BLaER1 treated with 17β-estradiol and CSF1 and Interleukin-3, amounts not matched to agents 10 nM and 100 nM (cell line): ENCODE measurements at regions not wholly inside any gene's neighbourhood (a gene's known extent, or its start where the extent isn't known, plus 50 kb on each side); places are given as distances from the start of the nearest gene placed in this dataset.

Experiments
- H3K27ac ChIP-seq, 11 experiments: shearing (Covaris generic); formaldehyde crosslinking; 2 replicates each; pipeline ENCODE4 v1.8.1; 2022
- H3K27me3 ChIP-seq, 11 experiments: shearing (Covaris generic); formaldehyde crosslinking; 2 replicates each; pipeline ENCODE4 v1.8.1; 2022
- H3K36me3 ChIP-seq, 11 experiments: shearing (Covaris generic); formaldehyde crosslinking; 2 replicates each; pipeline ENCODE4 v1.8.1; 2022
- H3K4me1 ChIP-seq, 10 experiments: shearing (Covaris generic); formaldehyde crosslinking; 2 replicates each; pipeline ENCODE4 v1.8.1; 2022
- H3K4me2 ChIP-seq, 11 experiments: shearing (Covaris generic); formaldehyde crosslinking; 2 replicates each; pipeline ENCODE4 v1.8.1; 2022
- H3K4me3 ChIP-seq, 10 experiments: shearing (Covaris generic); formaldehyde crosslinking; 2 replicates each; pipeline ENCODE4 v1.8.1; 2022
- H3K9ac ChIP-seq, 11 experiments: shearing (Covaris generic); formaldehyde crosslinking; 2 replicates each; pipeline ENCODE4 v1.8.1; 2022
- H3K9me3 ChIP-seq, 11 experiments: shearing (Covaris generic); formaldehyde crosslinking; replicated peaks in 1 of 11; 2 replicates each; pipeline ENCODE4 v1.8.1; 2022
- H4K20me1 ChIP-seq, 11 experiments: shearing (Covaris generic); formaldehyde crosslinking; 2 replicates each; pipeline ENCODE4 v1.8.1; 2022
- Cebpa-rat ChIP-seq, 11 experiments: shearing (Covaris generic); IDR thresholded peaks; 2 replicates each; pipeline ENCODE4 v1.8.1; 2022

DNA sequence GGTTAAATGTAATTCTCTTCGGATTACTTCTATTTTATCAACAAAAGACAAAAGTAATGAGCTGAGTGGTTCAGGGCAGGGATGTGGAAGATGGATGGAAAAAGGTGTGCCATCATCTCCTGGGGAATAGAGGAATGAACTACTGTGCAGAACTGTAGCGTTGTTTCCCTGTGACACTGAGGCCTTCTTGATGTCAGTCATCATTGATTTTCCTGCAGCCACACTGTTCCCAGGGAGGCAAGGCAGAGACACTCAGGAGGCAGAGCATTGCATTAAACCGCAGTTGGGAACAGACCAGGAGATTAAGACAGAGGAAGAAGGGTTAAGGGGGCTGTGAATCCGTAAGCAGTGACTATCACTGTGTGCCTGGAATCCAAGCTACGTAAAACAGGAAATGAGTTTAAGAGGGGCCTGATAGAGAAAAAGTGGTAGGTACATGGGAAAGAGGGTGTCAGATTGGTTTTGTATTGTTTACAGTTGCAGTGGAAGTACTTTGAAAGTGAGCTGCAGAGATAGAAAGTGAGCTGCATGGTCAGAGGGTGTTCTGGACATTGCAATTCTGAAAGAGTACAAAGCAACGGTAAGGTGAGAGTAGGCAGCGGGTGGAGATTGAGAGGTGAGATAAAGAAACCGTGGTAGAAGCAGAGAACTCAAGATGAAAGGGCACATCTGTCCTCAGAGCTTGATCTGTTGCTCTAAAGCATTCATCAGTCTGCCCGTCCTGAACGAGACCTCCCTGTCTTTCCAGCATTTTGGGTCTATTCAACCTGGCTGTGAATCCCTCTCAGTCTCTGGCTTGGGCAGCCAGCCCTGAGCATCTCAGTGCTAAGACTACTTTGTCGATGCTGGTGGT is 793.4 kb upstream of the CELF4 start:
- TF ChIP-seq Cebpa-rat (IDR thresholded peaks at IDR 0.05): no peak
- H3K27me3 ChIP-seq: no peaks in the 10 kb centered on the region
- no peak overlapping the region for H3K4me3 ChIP-seq
- H4K20me1 ChIP-seq: no peaks in the 10 kb centered on the region
- no peak overlapping the region for H3K4me2 ChIP-seq
- no peak overlapping the region for H3K27ac ChIP-seq
- H3K36me3 ChIP-seq: no peaks in the 10 kb centered on the region
- H3K4me1 ChIP-seq: peaks cover 0 to 13% (median 0%) of the 10 kb centered on the region in 10 experiments; a peak in 4 of 20 replicates
- peaks cover 0 to 26% (median 0%) of the 10 kb centered on the region in 11 experiments; a peak in 7 of 22 replicates for H3K9me3 ChIP-seq
- H3K9ac ChIP-seq: no peak overlapping the region

DNA sequence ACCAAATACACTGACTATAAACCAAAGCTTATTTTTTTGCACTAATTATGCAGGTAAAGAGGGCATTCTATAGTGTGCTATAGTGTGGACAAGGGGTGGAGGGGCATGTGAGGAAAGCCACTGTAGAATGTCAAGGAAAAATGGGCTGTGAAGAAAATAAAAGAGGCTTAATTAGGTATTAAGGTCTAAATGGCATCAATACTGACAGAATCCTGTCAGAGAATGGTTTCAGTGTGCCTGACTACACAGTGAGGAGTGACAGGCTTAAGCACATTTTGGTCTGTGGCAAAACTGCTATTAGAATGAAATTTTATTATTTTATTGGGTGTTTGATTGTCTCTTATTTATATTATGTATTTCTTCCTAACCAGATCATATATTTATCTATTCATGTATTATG is 787.6 kb upstream of the CELF4 start:
- Histone ChIP-seq H3K9me3 (peaks cover 0 to 17% (median 0%) of the 10 kb centered on the region in 11 experiments; a peak in 4 of 22 replicates), H3K9ac (no peak overlapping the region), H3K4me1 (peaks cover 0 to 13% (median 0%) of the 10 kb centered on the region in 10 experiments; a peak in 4 of 20 replicates), H3K36me3 (no peaks in the 10 kb centered on the region), H4K20me1 (no peaks in the 10 kb centered on the region), H3K4me3 (no peak overlapping the region), H3K4me2 (no peak overlapping the region), H3K27me3 (no peaks in the 10 kb centered on the region), H3K27ac (no peak overlapping the region)
- TF ChIP-seq Cebpa-rat (IDR thresholded peaks at IDR 0.05): no peak

DNA sequence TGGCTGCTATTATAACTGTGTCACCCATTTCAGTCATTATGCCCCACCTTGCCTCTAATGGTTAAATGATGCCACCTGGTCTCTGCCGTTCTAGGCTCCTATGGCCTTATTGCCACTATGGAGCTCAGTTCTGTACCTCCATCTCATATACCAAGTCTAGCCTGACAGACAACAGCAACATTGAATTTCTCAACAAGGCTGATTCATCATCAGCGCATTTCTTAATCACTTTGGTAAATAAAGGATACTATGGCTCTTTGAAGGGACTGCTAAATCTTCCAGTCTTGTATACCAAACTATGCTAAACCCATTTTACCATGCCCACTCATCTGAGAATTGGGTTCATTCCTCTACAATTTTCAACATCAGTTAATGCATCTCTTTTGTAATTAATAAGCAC is 784.5 kb upstream of the CELF4 start:
- Histone ChIP-seq H3K4me2 (no peak overlapping the region), H3K4me3 (no peak overlapping the region), H4K20me1 (no peaks in the 10 kb centered on the region), H3K36me3 (no peaks in the 10 kb centered on the region), H3K27me3 (no peaks in the 10 kb centered on the region), H3K9ac (no peak overlapping the region), H3K4me1 (peaks cover 0 to 1% (median 0%) of the 10 kb centered on the region in 10 experiments; a peak in 3 of 20 replicates), H3K27ac (no peak overlapping the region), H3K9me3 (peaks cover 0 to 20% (median 5%) of the 10 kb centered on the region in 11 experiments; a peak in 9 of 22 replicates)
- no peak for TF ChIP-seq Cebpa-rat (IDR thresholded peaks at IDR 0.05)

DNA sequence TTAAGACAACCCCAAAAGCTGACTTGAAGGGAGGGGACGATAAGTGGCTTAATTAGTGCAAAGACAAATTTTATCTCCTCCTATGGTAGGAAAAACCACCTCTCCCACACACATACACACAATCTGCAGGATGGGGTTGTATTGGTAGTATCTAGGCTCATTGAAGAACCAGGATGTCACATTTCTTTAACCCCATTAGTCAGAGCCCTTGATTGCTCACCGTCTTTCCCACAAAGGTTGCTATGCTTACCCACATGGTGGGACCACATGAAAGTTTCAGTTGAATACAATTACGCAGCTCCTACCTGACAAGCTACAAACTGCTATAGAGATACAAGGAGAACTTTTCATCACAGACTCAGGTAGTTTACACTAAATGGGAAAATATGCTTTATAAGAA is 765.0 kb upstream of the CELF4 start:
- Histone ChIP-seq H3K4me1 (no peaks in the 10 kb centered on the region; a peak in 1 of 20 replicates), H3K9ac (no peak overlapping the region), H3K36me3 (no peaks in the 10 kb centered on the region), H3K27ac (no peak overlapping the region), H3K27me3 (no peaks in the 10 kb centered on the region), H3K4me3 (no peak overlapping the region), H3K4me2 (no peak overlapping the region), H3K9me3 (no peaks in the 10 kb centered on the region), H4K20me1 (no peaks in the 10 kb centered on the region)
- no peak for TF ChIP-seq Cebpa-rat (IDR thresholded peaks at IDR 0.05)

DNA sequence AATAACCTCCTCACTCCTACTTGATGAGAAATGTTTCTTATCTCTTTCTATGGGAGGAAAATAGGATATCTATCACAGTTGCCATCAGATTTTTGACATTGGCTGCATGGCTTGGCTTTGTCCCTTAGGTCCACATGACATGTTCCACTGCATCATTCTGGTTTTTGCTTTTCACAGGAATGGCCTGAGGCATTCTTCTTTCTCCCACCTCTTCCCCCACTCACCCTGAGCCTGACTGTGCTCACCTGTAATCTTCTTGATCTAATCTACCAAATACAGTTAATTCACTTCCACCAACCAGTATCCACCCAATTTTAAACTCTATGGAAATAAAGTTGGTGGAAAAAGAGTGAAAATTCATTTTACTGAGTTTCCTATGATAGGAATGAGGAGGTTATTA is 763.5 kb upstream of the CELF4 start:
- no peaks in the 10 kb centered on the region for H3K36me3 ChIP-seq
- no peaks in the 10 kb centered on the region for H3K27me3 ChIP-seq
- no peak overlapping the region for H3K27ac ChIP-seq
- 0 out of 22 replicates have a peak, but pooled peaks cover 0 to under 1% (median 0%) of the 10 kb centered on the region in 11 experiments for H3K9me3 ChIP-seq
- H3K4me2 ChIP-seq: no peak overlapping the region
- H4K20me1 ChIP-seq: no peaks in the 10 kb centered on the region
- no peaks in the 10 kb centered on the region for H3K4me1 ChIP-seq
- no peak overlapping the region for H3K9ac ChIP-seq
- TF ChIP-seq Cebpa-rat (IDR thresholded peaks at IDR 0.05): no peak
- H3K4me3 ChIP-seq: no peak overlapping the region

DNA sequence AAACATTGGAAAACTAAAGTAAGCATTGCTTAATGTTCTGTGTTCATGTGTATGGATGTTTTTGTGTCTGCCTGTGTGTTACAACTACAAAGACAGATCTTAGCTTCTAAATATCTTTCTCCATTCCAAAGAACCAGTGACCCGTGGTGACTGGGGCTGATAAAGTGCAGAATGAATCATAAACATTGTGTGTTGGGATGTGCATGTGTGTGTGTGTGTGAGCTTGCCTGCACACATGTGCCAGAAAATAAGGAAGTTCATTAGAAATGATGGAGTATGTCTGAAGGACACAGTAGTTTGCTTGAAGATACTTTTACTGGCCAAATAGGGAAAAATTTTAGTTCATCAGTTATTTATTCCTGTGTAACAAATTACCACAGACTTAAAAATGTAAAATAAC is 756.6 kb upstream of the CELF4 start:
- no peak overlapping the region for H3K9ac ChIP-seq
- TF ChIP-seq Cebpa-rat (IDR thresholded peaks at IDR 0.05): no peak

DNA sequence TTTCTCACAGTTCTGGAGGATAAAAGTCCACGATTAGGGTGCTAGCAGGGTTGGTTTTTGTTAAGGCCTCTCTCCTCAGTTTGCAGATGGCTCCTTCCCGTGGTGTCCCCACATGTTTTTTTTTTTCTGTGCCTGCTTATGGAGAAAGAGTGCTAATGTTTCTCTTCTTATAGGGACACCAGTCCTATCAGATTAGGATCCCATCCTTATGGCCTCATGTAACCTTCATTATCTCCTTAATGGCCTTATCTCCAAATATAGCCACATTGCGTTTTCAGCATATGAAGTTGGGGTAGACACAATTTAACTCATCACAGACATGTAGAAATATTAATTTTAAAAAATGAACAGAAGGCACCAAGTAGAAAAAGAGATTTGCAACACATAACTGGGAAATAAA is 755.7 kb upstream of the CELF4 start:
- Histone ChIP-seq H4K20me1 (no peaks in the 10 kb centered on the region), H3K27me3 (no peaks in the 10 kb centered on the region), H3K4me2 (no peak overlapping the region), H3K27ac (no peak overlapping the region), H3K4me1 (no peaks in the 10 kb centered on the region), H3K9me3 (peaks cover 0 to 7% (median 0%) of the 10 kb centered on the region in 11 experiments; a peak in 2 of 22 replicates), H3K9ac (no peak overlapping the region), H3K4me3 (no peak overlapping the region), H3K36me3 (no peaks in the 10 kb centered on the region)
- TF ChIP-seq Cebpa-rat (IDR thresholded peaks at IDR 0.05): no peak

More for the DNA sequence above, 756.6 kb upstream of the CELF4 start:
- no peak overlapping the region for H3K4me2 ChIP-seq
- H3K36me3 ChIP-seq: no peaks in the 10 kb centered on the region
- peaks cover 0 to 4% (median 0%) of the 10 kb centered on the region in 11 experiments; a peak in 2 of 22 replicates for H3K9me3 ChIP-seq
- no peaks in the 10 kb centered on the region for H3K4me1 ChIP-seq
- no peaks in the 10 kb centered on the region for H4K20me1 ChIP-seq
- no peaks in the 10 kb centered on the region for H3K27me3 ChIP-seq
- no peak overlapping the region for H3K4me3 ChIP-seq
- H3K27ac ChIP-seq: no peak overlapping the region

DNA sequence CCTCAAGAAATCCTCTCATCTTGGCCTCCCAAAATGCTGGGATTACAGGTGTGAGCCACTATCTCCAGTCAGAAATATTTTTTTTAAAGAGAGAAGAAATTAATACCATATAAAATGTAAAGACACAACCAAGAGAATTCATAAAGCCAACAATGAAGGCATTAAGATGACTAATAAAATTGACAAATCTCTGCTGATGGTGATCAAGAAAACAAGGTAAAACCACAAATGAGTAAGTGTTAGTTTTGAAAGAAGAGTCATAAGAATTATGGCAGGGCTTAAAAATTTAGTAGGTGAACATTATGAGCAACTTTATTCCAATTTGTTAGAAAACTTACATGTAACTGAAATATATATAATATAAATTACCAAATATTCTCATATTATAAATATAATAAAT is 752.8 kb upstream of the CELF4 start:
- Histone ChIP-seq H3K4me2 (no peak overlapping the region), H4K20me1 (no peaks in the 10 kb centered on the region), H3K4me1 (no peaks in the 10 kb centered on the region), H3K36me3 (no peaks in the 10 kb centered on the region), H3K27ac (no peak overlapping the region), H3K9me3 (peaks cover 0 to 7% (median 0%) of the 10 kb centered on the region in 11 experiments; a peak in 2 of 22 replicates), H3K4me3 (no peak overlapping the region), H3K9ac (no peak overlapping the region), H3K27me3 (no peaks in the 10 kb centered on the region)
- TF ChIP-seq Cebpa-rat (IDR thresholded peaks at IDR 0.05): no peak

DNA sequence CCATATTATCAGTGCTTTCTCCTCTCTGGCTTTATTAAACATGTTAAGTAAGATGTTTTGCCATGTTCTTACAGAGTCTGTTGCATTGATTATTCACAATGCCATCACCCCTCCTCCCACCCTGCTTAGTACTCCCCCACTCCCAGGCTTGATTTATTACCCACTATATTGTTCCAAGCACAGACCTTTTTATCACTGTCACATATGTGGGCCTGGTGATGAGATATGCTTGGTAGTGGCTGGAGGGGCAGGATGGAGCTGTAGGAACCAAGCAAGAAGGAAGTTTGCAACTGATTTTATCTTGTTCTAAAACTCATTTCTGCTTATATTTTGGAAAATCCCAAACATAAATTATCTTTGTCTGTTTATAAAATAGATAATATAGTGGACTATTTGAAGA is 748.2 kb upstream of the CELF4 start:
- peaks cover 0 to 4% (median 0%) of the 10 kb centered on the region in 11 experiments; a peak in 1 of 22 replicates for H3K9me3 ChIP-seq
- H4K20me1 ChIP-seq: no peaks in the 10 kb centered on the region
- no peaks in the 10 kb centered on the region for H3K36me3 ChIP-seq
- TF ChIP-seq Cebpa-rat (IDR thresholded peaks at IDR 0.05): no peak
- H3K4me2 ChIP-seq: no peak overlapping the region
- H3K4me1 ChIP-seq: no peaks in the 10 kb centered on the region
- H3K4me3 ChIP-seq: no peak overlapping the region
- H3K9ac ChIP-seq: no peak overlapping the region
- no peak overlapping the region for H3K27ac ChIP-seq
- H3K27me3 ChIP-seq: no peaks in the 10 kb centered on the region

DNA sequence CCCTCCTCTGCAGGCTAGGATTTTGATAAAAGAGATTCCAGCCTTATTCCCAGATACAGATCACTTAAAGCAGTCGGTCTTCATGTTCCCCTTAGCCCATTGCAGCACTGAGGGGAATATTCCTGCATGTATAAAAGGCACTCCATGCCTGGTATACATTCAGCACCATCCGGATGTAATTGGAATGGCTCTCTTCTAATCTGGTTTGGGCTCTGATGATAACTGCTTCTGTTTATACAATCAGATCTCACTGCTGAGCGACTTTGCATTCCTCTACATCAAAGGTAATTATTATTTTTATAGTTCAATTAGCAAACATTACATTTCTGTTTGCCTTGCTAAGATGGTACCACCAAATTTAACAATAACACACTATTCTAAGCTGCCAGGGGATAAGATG is 746.9 kb upstream of the CELF4 start:
- Histone ChIP-seq H3K9me3 (peaks cover 0 to 4% (median 0%) of the 10 kb centered on the region in 11 experiments; a peak in 1 of 22 replicates), H3K27ac (no peak overlapping the region), H3K9ac (no peak overlapping the region), H3K27me3 (no peaks in the 10 kb centered on the region), H3K4me2 (no peak overlapping the region), H3K4me1 (no peaks in the 10 kb centered on the region), H3K36me3 (no peaks in the 10 kb centered on the region), H3K4me3 (no peak overlapping the region), H4K20me1 (no peaks in the 10 kb centered on the region)
- TF ChIP-seq Cebpa-rat (IDR thresholded peaks at IDR 0.05): no peak
